Caki2 (cell line): ENCODE measurements at regions not wholly inside any gene's neighbourhood (a gene's known extent, or its start where the extent isn't known, plus 50 kb on each side); places are given as distances from the start of the nearest gene placed in this dataset.
"Not testable (repeated sequence)": the region's sequence is repeated elsewhere in the genome, so short reads cannot be mapped to it uniquely, and the experiment has no call there.

Experiments used
- DNase-seq: peaks from one replicate; pipeline ENCODE4 v3.0.0-alpha.2; 2015; ENCODE audit warnings: low read depth
- in situ Hi-C: cut with HindIII; loops from 2 replicates; pipeline ENCODE4 v1.10.0; 2016; ENCODE audit warnings: low sequenced_read_pairs, low pct_unique_long_range_greater_than_20kb, mixed read lengths

- in situ Hi-C loops, result no loop called here
- no peak for DNase-seq
These were observed 485.5 kb downstream of the MMUT start for GRCh38 chr6:48977573-48977972.

- in situ Hi-C loops, result no loop called here
- no peak for DNase-seq
These were observed 489.6 kb downstream of the MMUT start for GRCh38 chr6:48973491-48973890.

- in situ Hi-C loops, result no loop called here
- no peak for DNase-seq
These were observed 501.2 kb downstream of the MMUT start for GRCh38 chr6:48961781-48962415.

DNA sequence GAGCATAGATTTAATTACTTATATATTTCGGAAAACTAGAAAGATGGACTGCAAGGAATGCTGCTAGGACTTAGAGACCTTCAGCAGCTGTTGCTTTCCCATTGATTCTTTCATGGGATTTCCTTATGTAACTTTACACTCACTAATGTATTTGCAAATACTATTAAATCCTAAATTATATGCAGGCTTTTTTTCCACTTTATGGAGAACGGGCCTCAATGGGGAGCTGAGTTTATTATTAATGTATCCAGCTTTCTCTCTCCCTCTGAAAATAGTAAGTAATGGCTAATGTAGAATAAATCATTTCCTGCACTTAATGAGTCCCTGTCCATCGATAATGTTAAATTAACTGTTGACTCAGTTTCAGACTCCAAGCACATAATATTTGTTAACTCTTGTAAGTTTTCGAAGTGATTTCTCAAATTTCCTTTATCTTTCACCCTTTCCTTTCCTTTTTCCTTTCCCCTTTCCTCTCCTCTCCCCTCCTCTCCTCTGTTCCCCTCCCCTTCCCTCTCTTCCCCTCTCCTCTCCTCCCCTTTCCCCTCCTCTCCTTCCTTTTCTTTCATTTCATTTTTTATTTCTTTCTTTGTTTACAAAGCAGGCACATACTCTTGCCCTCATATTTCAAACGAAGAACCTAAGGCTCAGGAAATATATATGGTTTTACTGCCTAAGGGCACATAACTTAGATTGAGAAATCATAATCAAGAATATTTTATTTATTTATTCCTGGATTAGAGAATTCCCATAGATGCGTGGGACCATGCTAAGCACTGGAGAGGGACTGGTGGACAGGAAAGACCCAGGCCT, 503.6 kb downstream of the MMUT start:
- in situ Hi-C loops, result no loop called here
- no peak for DNase-seq

- in situ Hi-C loops, result no loop called here
These were observed 505.3 kb downstream of the MMUT start for GRCh38 chr6:48957781-48958180.

DNA sequence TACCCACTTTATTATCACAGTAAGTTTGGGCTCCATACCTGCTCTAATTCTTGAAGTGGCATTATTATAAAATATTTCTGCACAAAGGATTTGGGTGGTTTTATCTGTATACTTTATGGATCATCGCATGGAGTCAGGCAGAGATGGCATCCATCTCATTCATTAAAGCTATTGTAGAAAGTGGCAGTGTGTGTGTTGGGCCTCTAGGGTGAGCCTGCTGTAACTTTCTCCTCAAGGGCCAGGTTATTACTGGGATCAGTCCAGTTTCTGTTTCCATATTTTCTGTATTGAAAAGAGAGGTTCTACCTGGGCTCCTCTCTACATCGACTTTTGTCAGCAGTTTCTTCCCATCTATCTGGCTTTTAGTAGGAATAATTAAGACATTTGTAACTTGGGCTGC, 511.1 kb downstream of the MMUT start:
- DNase-seq, result no peak
- in situ Hi-C loops, result no loop called here

More at GRCh38 chr6:48957781-48958180, 505.3 kb downstream of the MMUT start:
- no peak for DNase-seq

DNA sequence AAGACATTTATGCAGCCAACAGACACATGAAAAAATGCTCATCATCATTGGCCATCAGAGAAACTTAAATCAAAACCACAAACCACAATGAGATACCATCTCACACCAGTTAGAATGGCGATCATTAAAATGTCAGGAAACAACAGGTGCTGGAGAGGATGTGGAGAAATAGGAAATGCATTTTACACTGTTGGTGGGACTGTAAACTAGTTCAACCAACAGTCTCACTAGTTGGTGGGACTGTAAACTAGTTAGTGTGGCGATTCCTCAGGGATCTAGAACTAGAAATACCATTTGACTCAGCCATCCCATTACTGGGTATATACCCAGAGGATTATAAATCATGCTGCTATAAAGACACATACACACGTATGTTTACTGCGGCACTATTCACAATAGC, 518.8 kb downstream of the MMUT start:
- in situ Hi-C loops, DNase-seq: not testable (repeated sequence)

- DNase-seq, result no peak
- in situ Hi-C loops, result no loop called here
These were observed 529.9 kb downstream of the MMUT start for GRCh38 chr6:48933136-48933535.

- DNase-seq, result no peak
- in situ Hi-C loops, result no loop called here
These were observed 534.1 kb downstream of the MMUT start for GRCh38 chr6:48928937-48929336.

DNA sequence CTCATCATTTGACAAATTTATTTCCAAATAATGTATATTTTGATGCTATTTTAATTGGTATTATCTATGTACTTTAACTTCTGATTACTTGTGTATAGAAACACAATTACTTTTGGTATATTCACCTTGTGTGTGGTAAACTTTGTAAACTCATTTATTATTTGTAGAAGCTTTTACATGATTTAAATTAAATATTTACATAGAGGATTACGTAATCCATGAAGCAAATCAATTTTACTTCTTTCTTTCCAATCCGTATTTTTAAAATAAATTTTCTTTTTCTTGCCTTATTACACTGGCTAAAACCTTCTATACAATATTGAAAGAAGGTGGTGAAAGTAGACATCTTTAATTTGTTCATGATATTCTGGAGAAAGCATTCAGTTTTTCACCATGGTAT, 540.2 kb downstream of the MMUT start:
- in situ Hi-C loops, result no loop called here
- no peak for DNase-seq

- in situ Hi-C loops, result no loop called here
These were observed 543.5 kb downstream of the MMUT start for GRCh38 chr6:48919555-48919954.

DNA sequence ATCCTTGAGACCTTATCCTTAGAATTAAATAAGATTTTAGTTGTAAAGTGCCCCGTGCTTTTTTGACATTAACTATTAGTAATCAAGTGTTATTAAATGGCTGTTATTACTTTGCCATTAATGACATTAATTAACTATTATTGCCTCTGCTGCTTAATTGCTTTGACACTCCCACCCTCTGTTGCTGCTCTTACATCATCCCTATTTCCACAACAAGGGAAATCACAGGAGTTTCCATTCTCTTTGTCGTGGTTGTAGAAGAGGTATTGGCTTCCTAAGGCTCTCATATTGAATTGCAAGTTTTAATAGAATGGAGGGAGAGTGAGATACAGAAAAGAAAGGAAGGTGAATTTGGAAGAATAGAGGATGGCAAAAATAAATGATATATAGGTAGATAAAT, 545.8 kb downstream of the MMUT start:
- in situ Hi-C loops, result no loop called here
- no peak for DNase-seq

More at GRCh38 chr6:48919555-48919954, 543.5 kb downstream of the MMUT start:
- DNase-seq, result no peak

DNA sequence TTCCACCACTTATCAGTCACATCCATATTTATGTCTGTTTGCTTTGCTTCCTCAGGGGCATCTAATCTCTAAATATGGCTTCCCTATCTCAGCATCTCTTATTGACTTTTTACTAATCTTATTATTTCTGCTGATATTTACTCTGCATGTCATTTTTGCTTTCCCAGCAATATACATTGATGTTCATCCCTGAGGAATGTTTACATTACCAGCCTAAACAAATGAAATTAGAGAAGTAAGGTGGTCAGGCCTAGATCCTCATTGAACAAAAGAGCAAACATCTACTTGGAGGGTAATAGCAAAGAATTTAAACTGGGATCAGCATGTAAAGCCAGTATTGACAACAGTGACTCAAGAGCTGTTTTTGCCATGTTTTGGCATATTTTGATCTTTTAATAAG, 546.4 kb downstream of the MMUT start:
- DNase-seq, result no peak
- in situ Hi-C loops, result no loop called here

DNA sequence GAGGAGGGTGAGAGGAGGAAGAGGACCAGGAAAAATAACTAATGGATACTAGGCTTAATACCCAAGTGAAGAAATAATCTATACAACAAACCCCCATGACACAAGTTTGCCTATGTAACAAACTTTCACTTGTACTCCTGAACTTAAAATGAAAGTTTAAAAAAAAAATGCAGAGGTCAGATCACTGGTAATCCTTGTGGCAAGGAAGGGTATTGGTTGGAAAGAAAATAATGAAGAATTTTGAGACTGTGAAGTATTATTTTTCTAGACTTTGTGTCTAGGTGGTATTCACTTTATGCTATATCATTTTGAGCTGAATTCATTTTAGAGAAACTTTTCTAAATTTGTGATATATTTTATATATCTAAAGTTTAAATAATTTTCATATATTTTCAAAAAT, 547.5 kb downstream of the MMUT start:
- DNase-seq, result no peak
- in situ Hi-C loops, result no loop called here

DNA sequence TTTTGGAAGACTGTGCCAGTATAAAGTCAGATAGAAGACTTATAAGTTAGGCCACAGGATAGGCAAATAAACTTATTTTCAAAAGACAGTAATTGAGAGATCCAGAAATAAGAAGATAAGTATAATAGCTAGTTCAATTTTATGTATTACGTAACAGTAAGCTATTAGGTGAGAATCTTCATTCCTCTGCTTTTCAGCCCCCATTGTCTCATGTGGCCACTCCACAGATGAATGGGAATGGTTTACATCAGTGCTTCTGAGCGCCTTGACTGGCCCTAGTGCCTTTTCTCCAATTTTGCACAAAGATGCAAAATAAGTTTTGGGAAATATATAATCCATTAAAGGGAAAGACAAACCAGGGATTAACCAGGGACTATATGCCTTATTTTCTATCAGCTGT, 550.5 kb downstream of the MMUT start:
- in situ Hi-C loops, result no loop called here
- no peak for DNase-seq

- no peak for DNase-seq
- in situ Hi-C loops, result no loop called here
These were observed 558.2 kb downstream of the MMUT start for GRCh38 chr6:48904809-48905208.

- DNase-seq, result no peak
- in situ Hi-C loops, result no loop called here
These were observed 568.6 kb downstream of the MMUT start for GRCh38 chr6:48894469-48894868.

- in situ Hi-C loops, result no loop called here
- DNase-seq, result no peak
These were observed 570.0 kb downstream of the MMUT start for GRCh38 chr6:48893048-48893447.

DNA sequence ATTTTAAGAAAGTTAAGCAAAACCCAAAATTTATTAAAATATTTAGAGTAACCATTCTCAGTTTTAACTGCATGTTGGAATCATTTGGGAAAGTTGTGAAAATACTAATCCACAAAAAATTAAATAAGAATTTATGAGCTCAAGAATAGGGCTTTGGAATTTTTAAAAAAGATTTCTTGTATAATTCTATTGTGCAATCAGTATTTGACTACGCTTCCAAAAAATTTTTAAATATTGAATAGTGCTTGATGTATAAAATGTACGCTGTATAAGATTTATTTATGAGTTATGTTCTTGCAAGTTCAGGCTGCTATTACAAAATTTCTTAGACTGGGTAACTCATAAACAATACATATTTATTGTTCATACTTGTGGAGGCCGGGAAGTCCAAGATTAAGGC, 571.7 kb downstream of the MMUT start:
- DNase-seq, result no peak
- in situ Hi-C loops, result no loop called here

GRCh38 chr6:48889429-48889828, 573.6 kb downstream of the MMUT start:
- no peak for DNase-seq
- in situ Hi-C loops, result no loop called here
